ENCODE measurements at regions not wholly inside any gene's neighbourhood (a gene's known extent, or its start where the extent isn't known, plus 50 kb on each side); places are given as distances from the start of the nearest gene placed in this dataset.
"Not testable (repeated sequence)": the region's sequence is repeated elsewhere in the genome, so short reads cannot be mapped to it uniquely, and the experiment has no call there.

GRCh38 chr3:106848099-106848498, 529.1 kb upstream of the CCDC54 start:
- intact Hi-C loops (cut with micrococcal nuclease) = no loop called here
- Mint-ChIP-seq H3K4me3 (no peak overlapping the region), H3K27ac (no peak overlapping the region), H3K4me1 (ENCODE audit: low read depth) (no peaks in the 10 kb centered on the region), H3K9me3 (no peaks in the 10 kb centered on the region), H3K36me3 (ENCODE audit: low read depth) (no peaks in the 10 kb centered on the region), H3K27me3 (ENCODE audit: low read depth) (peaks cover 3% of the 10 kb centered on the region)
- CTCF ChIA-PET = no interaction called here
- no peak for DNase-seq

- DNase-seq = no peak
- H3K27ac Mint-ChIP-seq = no peak overlapping the region
- intact Hi-C loops (cut with micrococcal nuclease) = no loop called here
- CTCF ChIA-PET = no interaction called here
- no peaks in the 10 kb centered on the region for H3K36me3 Mint-ChIP-seq (ENCODE audit: low read depth)
- H3K4me3 Mint-ChIP-seq = no peak overlapping the region
- no peaks in the 10 kb centered on the region for H3K4me1 Mint-ChIP-seq (ENCODE audit: low read depth)
- H3K27me3 Mint-ChIP-seq (ENCODE audit: low read depth) = no peaks in the 10 kb centered on the region
- H3K9me3 Mint-ChIP-seq = no peaks in the 10 kb centered on the region
These were observed 526.8 kb upstream of the CCDC54 start for GRCh38 chr3:106850437-106850836.

GRCh38 chr3:106858321-106858720, 518.9 kb upstream of the CCDC54 start:
- H3K4me3 Mint-ChIP-seq; H3K4me1 Mint-ChIP-seq (ENCODE audit: low read depth); H3K9me3 Mint-ChIP-seq; H3K27me3 Mint-ChIP-seq (ENCODE audit: low read depth); intact Hi-C loops (cut with micrococcal nuclease); H3K36me3 Mint-ChIP-seq (ENCODE audit: low read depth); DNase-seq; H3K27ac Mint-ChIP-seq; CTCF ChIA-PET: not testable (repeated sequence)

DNA sequence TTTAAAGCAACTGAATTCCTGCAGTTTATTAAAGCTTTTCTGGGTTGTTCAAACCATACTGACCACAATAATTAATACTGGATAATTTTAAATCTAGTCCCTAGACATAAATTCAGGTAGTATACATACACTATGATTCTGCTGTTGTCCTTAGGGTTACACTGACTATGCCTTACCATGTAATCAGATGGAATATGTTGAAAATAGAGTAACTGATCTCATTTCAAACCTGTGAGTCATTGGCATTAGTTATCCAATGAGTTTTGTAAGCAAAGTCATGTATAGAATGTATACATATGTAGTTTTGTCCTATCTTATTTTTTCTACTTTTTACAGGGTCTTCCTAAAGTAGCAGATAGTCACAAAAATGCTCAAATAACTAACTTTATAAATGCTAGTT, 517.1 kb upstream of the CCDC54 start:
- Mint-ChIP-seq H3K27me3 (ENCODE audit: low read depth) (peaks cover 2% of the 10 kb centered on the region), H3K4me3 (no peak overlapping the region)

DNA sequence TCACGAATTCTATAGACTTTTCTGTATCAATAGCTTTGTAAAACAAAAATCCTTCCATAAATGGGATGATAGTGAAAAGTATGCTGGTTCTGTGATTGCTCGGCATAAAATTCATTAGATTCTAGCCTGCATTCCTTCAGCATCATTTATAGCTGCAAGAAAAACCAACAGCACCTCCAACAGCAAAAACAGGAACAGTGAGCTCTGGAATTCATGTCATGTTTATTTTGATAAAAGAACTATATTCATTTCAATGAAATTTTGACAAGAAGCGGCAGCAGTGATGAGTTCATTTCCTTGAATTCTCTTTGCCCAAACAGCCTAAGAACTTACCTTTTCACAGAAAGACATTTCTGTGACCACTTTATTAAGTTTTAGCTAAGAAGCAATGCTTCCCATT, 515.2 kb upstream of the CCDC54 start:
- no peaks in the 10 kb centered on the region for H3K27me3 Mint-ChIP-seq (ENCODE audit: low read depth)
- intact Hi-C loops (cut with micrococcal nuclease) = no loop called here
- no peak overlapping the region for H3K27ac Mint-ChIP-seq

More for the DNA sequence above, 517.1 kb upstream of the CCDC54 start:
- Mint-ChIP-seq H3K36me3 (ENCODE audit: low read depth) (no peaks in the 10 kb centered on the region), H3K27ac (no peak overlapping the region), H3K4me1 (ENCODE audit: low read depth) (no peaks in the 10 kb centered on the region), H3K9me3 (peaks cover 2% of the 10 kb centered on the region)
- no peak for DNase-seq
- CTCF ChIA-PET = no interaction called here
- intact Hi-C loops (cut with micrococcal nuclease) = no loop called here

DNA sequence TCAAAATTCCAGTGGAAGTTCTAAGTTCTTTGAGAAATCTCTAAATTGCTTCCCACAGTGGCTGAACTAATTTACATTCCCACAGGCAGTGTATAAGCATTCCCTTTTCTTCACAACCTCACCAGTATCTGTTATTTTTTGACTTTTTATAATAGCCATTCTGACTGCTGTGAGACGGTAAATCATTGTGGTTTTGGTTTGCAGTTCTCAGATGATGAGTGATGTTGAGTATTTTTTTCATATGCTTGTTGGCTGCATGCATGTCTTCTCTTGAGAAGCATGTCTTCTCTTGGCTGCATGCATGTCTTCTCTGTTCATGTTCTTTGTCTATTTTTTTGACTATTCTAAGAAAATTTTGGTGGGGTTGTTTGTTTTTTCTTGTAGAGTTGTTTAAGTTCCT, 499.6 kb upstream of the CCDC54 start:
- Mint-ChIP-seq H3K27me3 (ENCODE audit: low read depth) (peaks cover 2% of the 10 kb centered on the region), H3K4me1 (ENCODE audit: low read depth) (no peaks in the 10 kb centered on the region), H3K27ac (no peak overlapping the region), H3K36me3 (ENCODE audit: low read depth) (no peaks in the 10 kb centered on the region), H3K9me3 (no peaks in the 10 kb centered on the region), H3K4me3 (no peak overlapping the region)
- intact Hi-C loops (cut with micrococcal nuclease) = no loop called here
- no peak for DNase-seq
- CTCF ChIA-PET = no interaction called here

More for the DNA sequence above, 515.2 kb upstream of the CCDC54 start:
- no peaks in the 10 kb centered on the region for H3K9me3 Mint-ChIP-seq
- H3K4me3 Mint-ChIP-seq = no peak overlapping the region
- CTCF ChIA-PET = no interaction called here
- DNase-seq = no peak
- H3K36me3 Mint-ChIP-seq (ENCODE audit: low read depth) = no peaks in the 10 kb centered on the region
- H3K4me1 Mint-ChIP-seq (ENCODE audit: low read depth) = no peaks in the 10 kb centered on the region

DNA sequence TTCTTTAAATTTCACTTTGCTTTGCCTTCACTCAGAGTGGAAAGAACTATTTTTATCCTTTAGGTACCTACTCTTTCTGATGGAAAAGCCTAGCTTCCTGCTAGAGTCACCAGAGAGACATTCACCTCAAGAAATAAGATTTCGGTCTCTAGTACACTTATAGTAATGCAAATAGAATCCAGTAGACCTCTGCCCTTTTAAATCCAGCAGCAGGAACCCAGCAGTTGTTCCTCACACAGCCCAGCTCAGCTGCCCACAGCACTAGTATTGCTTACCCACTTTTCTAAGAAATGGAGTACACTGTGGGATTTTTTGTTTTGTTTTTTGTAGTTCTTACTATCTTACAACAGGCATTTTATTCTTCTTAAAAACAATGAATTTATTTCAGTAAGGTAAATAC, 497.0 kb upstream of the CCDC54 start:
- H3K4me3 Mint-ChIP-seq = no peak overlapping the region
- no peaks in the 10 kb centered on the region for H3K9me3 Mint-ChIP-seq
- H3K27me3 Mint-ChIP-seq (ENCODE audit: low read depth) = peaks cover 2% of the 10 kb centered on the region
- CTCF ChIA-PET = no interaction called here
- intact Hi-C loops (cut with micrococcal nuclease) = no loop called here
- H3K4me1 Mint-ChIP-seq (ENCODE audit: low read depth) = no peaks in the 10 kb centered on the region
- H3K36me3 Mint-ChIP-seq (ENCODE audit: low read depth) = no peaks in the 10 kb centered on the region
- H3K27ac Mint-ChIP-seq = no peak overlapping the region
- no peak for DNase-seq

GRCh38 chr3:106881186-106881585, 496.1 kb upstream of the CCDC54 start:
- CTCF ChIA-PET = no interaction called here
- Mint-ChIP-seq H3K27ac (no peak overlapping the region), H3K27me3 (ENCODE audit: low read depth) (peaks cover 2% of the 10 kb centered on the region), H3K9me3 (no peaks in the 10 kb centered on the region), H3K4me1 (ENCODE audit: low read depth) (no peaks in the 10 kb centered on the region), H3K4me3 (no peak overlapping the region), H3K36me3 (ENCODE audit: low read depth) (no peaks in the 10 kb centered on the region)
- intact Hi-C loops (cut with micrococcal nuclease) = no loop called here
- no peak for DNase-seq

- CTCF ChIA-PET = no interaction called here
- DNase-seq = no peak
- no peaks in the 10 kb centered on the region for H3K4me1 Mint-ChIP-seq (ENCODE audit: low read depth)
These were observed 494.9 kb upstream of the CCDC54 start for GRCh38 chr3:106882297-106882696.

DNA sequence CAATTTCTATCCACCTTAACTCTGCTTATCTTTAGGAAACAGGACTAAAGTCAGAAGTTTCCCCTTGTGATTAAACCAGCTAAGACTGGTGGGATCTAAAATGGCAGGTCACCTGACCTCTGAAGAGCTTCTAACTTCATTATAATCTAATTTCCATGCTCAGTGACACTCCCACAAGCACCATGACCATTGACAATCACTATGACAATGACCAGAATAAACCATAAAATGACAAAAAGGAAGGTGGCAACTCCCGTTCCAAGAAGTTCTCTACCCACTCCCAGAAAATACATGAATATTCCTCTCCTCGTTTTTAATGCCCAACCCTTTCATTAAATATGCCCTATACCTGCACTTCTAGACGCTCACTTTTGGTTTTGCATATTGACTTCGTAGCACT, 471.2 kb upstream of the CCDC54 start:
- H3K36me3 Mint-ChIP-seq (ENCODE audit: low read depth) = no peaks in the 10 kb centered on the region
- H3K9me3 Mint-ChIP-seq = peaks cover 3% of the 10 kb centered on the region

More at GRCh38 chr3:106882297-106882696, 494.9 kb upstream of the CCDC54 start:
- Mint-ChIP-seq H3K36me3 (ENCODE audit: low read depth) (no peaks in the 10 kb centered on the region), H3K9me3 (no peaks in the 10 kb centered on the region), H3K27me3 (ENCODE audit: low read depth) (peaks cover 2% of the 10 kb centered on the region), H3K4me3 (no peak overlapping the region), H3K27ac (no peak overlapping the region)
- intact Hi-C loops (cut with micrococcal nuclease) = no loop called here

GRCh38 chr3:106908181-106908938, 468.9 kb upstream of the CCDC54 start:
- intact Hi-C loops (cut with micrococcal nuclease) = no loop called here
- DNase-seq = no peak
- H3K27me3 Mint-ChIP-seq (ENCODE audit: low read depth) = no peaks in the 10 kb centered on the region
- peaks cover 3% of the 10 kb centered on the region for H3K9me3 Mint-ChIP-seq
- H3K4me3 Mint-ChIP-seq = no peak overlapping the region
- no peaks in the 10 kb centered on the region for H3K4me1 Mint-ChIP-seq (ENCODE audit: low read depth)
- H3K27ac Mint-ChIP-seq = no peak overlapping the region
- H3K36me3 Mint-ChIP-seq (ENCODE audit: low read depth) = no peaks in the 10 kb centered on the region
- CTCF ChIA-PET = no interaction called here

More for the DNA sequence above, 471.2 kb upstream of the CCDC54 start:
- Mint-ChIP-seq H3K4me1 (ENCODE audit: low read depth) (no peaks in the 10 kb centered on the region), H3K27me3 (ENCODE audit: low read depth) (no peaks in the 10 kb centered on the region), H3K27ac (no peak overlapping the region), H3K4me3 (no peak overlapping the region)
- no peak for DNase-seq
- CTCF ChIA-PET = interaction anchor here (1.0 kb wide), 1 partner anchor 90 kb away, joined by 4 read pairs; no protein-coding TSS in a partner anchor
- intact Hi-C loops (cut with micrococcal nuclease) = no loop called here

GRCh38 chr3:106913111-106913698, 464.0 kb upstream of the CCDC54 start:
- intact Hi-C loops (cut with micrococcal nuclease) = no loop called here

GRCh38 chr3:106913966-106914365, 463.3 kb upstream of the CCDC54 start:
- peaks cover 6% of the 10 kb centered on the region for H3K27me3 Mint-ChIP-seq (ENCODE audit: low read depth)
- H3K9me3 Mint-ChIP-seq = peaks cover 3% of the 10 kb centered on the region
- H3K4me3 Mint-ChIP-seq = no peak overlapping the region
- no peak for DNase-seq
- CTCF ChIA-PET = no interaction called here
- no peak overlapping the region for H3K27ac Mint-ChIP-seq
- no peaks in the 10 kb centered on the region for H3K4me1 Mint-ChIP-seq (ENCODE audit: low read depth)
- intact Hi-C loops (cut with micrococcal nuclease) = no loop called here
- H3K36me3 Mint-ChIP-seq (ENCODE audit: low read depth) = no peaks in the 10 kb centered on the region

More at GRCh38 chr3:106913111-106913698, 464.0 kb upstream of the CCDC54 start:
- CTCF ChIA-PET = no interaction called here
- no peak overlapping the region for H3K4me3 Mint-ChIP-seq
- DNase-seq = no peak
- H3K27ac Mint-ChIP-seq = no peak overlapping the region
- no peaks in the 10 kb centered on the region for H3K4me1 Mint-ChIP-seq (ENCODE audit: low read depth)
- peaks cover 3% of the 10 kb centered on the region for H3K9me3 Mint-ChIP-seq
- H3K36me3 Mint-ChIP-seq (ENCODE audit: low read depth) = no peaks in the 10 kb centered on the region
- H3K27me3 Mint-ChIP-seq (ENCODE audit: low read depth) = peaks cover 6% of the 10 kb centered on the region
